Gastroesophageal sphincter (tissue), 3 donors: ENCODE measurements at regions not wholly inside any gene's neighbourhood (a gene's known extent, or its start where the extent isn't known, plus 50 kb on each side); places are given as distances from the start of the nearest gene placed in this dataset.

ENCODE experiments used
- EP300 ChIP-seq: sonication (generic); formaldehyde crosslinking; IDR thresholded peaks from one replicate; pipeline ENCODE4 v1.6.1; 2017; ENCODE audit warnings: antibody characterized with exemption, mild to moderate bottlenecking
- POLR2AphosphoS5 ChIP-seq: sonication (generic); formaldehyde crosslinking; IDR thresholded peaks from one replicate; pipeline ENCODE4 v1.6.1; 2017; ENCODE audit warnings: antibody characterized with exemption
- TF ChIP-seq, protein P1 (sequence below), 4 experiments: fragments of 200-600 bp in 2 of 4; fragments of 450-650 bp in 2 of 4; sonication (generic) in 1 of 4; IDR thresholded peaks; one replicate each; pipeline ENCODE4 v1.5.1; 2017 to 2019; ENCODE audit warnings: antibody characterized with exemption in 4 of 4, mild to moderate bottlenecking in 2 of 4, moderate library complexity in 2 of 4

DNA sequence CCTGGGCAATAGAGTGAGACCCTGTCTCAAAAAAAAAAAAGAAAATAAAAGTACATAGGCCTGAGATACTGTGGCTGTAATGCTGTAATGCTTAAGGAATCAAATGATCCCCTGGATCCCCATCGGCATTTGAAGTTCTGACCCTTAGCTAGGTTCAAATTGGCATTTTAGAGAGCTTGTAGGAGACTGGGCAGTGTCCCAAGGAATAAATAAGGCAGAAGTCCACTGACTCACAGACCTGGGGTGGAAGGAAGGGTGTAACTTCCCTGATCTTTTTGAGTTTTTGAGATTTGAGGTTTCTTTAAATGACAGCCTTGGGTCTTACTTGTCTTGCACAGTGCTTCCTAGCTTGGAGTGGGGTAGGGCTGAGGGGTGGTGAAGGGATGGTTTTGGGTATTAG is 553.7 kb downstream of the SLC4A3 start:
- TF ChIP-seq, protein P1, sequence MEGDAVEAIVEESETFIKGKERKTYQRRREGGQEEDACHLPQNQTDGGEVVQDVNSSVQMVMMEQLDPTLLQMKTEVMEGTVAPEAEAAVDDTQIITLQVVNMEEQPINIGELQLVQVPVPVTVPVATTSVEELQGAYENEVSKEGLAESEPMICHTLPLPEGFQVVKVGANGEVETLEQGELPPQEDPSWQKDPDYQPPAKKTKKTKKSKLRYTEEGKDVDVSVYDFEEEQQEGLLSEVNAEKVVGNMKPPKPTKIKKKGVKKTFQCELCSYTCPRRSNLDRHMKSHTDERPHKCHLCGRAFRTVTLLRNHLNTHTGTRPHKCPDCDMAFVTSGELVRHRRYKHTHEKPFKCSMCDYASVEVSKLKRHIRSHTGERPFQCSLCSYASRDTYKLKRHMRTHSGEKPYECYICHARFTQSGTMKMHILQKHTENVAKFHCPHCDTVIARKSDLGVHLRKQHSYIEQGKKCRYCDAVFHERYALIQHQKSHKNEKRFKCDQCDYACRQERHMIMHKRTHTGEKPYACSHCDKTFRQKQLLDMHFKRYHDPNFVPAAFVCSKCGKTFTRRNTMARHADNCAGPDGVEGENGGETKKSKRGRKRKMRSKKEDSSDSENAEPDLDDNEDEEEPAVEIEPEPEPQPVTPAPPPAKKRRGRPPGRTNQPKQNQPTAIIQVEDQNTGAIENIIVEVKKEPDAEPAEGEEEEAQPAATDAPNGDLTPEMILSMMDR (IDR thresholded peaks at IDR 0.05): no peak
- TF ChIP-seq POLR2AphosphoS5 (no peak), EP300 (no peak)
